ENCODE measurements at regions not wholly inside any gene's neighbourhood (a gene's known extent, or its start where the extent isn't known, plus 50 kb on each side); places are given as distances from the start of the nearest gene placed in this dataset.

DNA sequence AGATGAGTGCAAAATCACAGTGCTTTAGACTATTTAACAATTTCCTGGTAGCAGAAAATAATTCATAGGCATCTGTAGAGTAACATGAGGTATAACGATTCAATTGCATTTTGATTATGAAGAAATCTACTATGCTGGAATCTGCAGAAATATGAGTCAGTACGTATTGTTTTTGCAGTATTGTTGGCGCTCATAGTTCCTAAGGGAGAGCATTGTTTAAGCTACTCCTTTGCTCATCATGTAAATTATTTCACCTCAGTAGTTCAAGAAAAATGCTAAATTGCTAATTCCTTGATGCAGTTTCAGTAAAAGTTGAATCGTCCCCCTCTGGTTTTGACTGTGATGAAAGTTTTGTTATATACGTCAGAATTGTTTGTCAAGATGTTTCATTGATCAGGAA, 458.4 kb downstream of the HINT1 start:
- Histone ChIP-seq H3K27me3 (no peaks in the 10 kb centered on the region), H3K27ac (no peak overlapping the region), H3K9me3 (ENCODE audit: low read depth) (no peaks in the 10 kb centered on the region), H3K36me3 (replicated peaks; ENCODE audit: insufficient read depth, low read depth) (no peaks in the 10 kb centered on the region), H3K4me3 (no peak overlapping the region), H2AFZ (no peak overlapping the region), H3K4me1 (ENCODE audit: insufficient read depth) (peaks cover 15% of the 10 kb centered on the region), H3K79me2 (no peaks in the 10 kb centered on the region), H4K20me1 (ENCODE audit: insufficient read depth, poor library complexity, severe bottlenecking) (no peaks in the 10 kb centered on the region), H3K9me2 (replicated peaks; ENCODE audit: insufficient read depth) (no peaks in the 10 kb centered on the region), H3K4me2 (no peak overlapping the region)
- DNase-seq (ENCODE audit: low spot score): no peak
- WGBS (ENCODE audit: low lambda C conversion rate, missing lambda C conversion rate): 89% methylated on average over 5 of the region's 5 CpGs
- TF ChIP-seq EZH2phosphoT487 (IDR thresholded peaks at IDR 0.05; ENCODE audit: low read depth, severe bottlenecking, unreplicated experiment) (no peak), CTCF (IDR thresholded peaks at IDR 0.05; ENCODE audit: poor library complexity) (no peak), EZH2 (IDR thresholded peaks at IDR 0.05; ENCODE audit: borderline replicate concordance) (no peak)

GRCh38 chr5:130705368-130705767, 459.7 kb downstream of the HINT1 start:
- no peak overlapping the region for H3K27ac ChIP-seq
- H3K79me2 ChIP-seq: no peaks in the 10 kb centered on the region
- TF ChIP-seq CTCF (IDR thresholded peaks at IDR 0.05; ENCODE audit: poor library complexity) (no peak), EZH2 (IDR thresholded peaks at IDR 0.05; ENCODE audit: borderline replicate concordance) (no peak)
- H3K4me1 ChIP-seq (ENCODE audit: insufficient read depth): peaks cover 9% of the 10 kb centered on the region
- no peaks in the 10 kb centered on the region for H3K27me3 ChIP-seq
- no peak overlapping the region for H2AFZ ChIP-seq
- no peak overlapping the region for H3K4me2 ChIP-seq
- no peaks in the 10 kb centered on the region for H3K9me2 ChIP-seq (replicated peaks; ENCODE audit: insufficient read depth)
- no peak for DNase-seq (ENCODE audit: low spot score)
- no peak overlapping the region for H3K4me3 ChIP-seq
- H4K20me1 ChIP-seq (ENCODE audit: insufficient read depth, poor library complexity, severe bottlenecking): no peaks in the 10 kb centered on the region
- no peaks in the 10 kb centered on the region for H3K36me3 ChIP-seq (replicated peaks; ENCODE audit: insufficient read depth, low read depth)
- 91% methylated on average over 2 of the region's 2 CpGs for WGBS (ENCODE audit: low lambda C conversion rate, missing lambda C conversion rate)
- H3K9me3 ChIP-seq (ENCODE audit: low read depth): no peaks in the 10 kb centered on the region

DNA sequence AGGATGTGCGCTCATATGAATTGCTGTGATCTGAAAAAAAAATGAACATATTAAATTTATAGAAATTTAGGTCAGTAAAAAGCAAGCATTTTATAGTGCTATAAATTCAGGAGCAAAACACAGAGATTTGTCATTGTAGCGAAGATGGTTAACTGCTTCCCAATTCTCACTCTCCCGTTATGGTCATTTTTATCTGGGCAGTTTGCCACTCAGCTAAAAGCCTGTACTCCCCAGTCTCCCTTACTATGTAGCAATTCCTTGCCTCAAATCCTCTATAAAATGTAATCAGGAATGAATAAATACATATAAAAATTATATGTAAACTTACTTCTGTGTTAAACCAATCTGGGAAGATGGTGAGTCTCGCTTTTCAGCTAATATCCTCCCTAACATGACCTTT, 471.5 kb downstream of the HINT1 start:
- no peak overlapping the region for H3K4me2 ChIP-seq
- no peak for TF ChIP-seq EZH2phosphoT487 (IDR thresholded peaks at IDR 0.05; ENCODE audit: low read depth, severe bottlenecking, unreplicated experiment)
- no peak for TF ChIP-seq EZH2 (IDR thresholded peaks at IDR 0.05; ENCODE audit: borderline replicate concordance)
- TF ChIP-seq CTCF (IDR thresholded peaks at IDR 0.05; ENCODE audit: poor library complexity): no peak
- no peaks in the 10 kb centered on the region for H3K9me2 ChIP-seq (replicated peaks; ENCODE audit: insufficient read depth)
- H3K27ac ChIP-seq: no peak overlapping the region
- no peak overlapping the region for H2AFZ ChIP-seq
- no peaks in the 10 kb centered on the region for H3K9me3 ChIP-seq (ENCODE audit: low read depth)
- no peaks in the 10 kb centered on the region for H3K27me3 ChIP-seq
- H3K36me3 ChIP-seq (replicated peaks; ENCODE audit: insufficient read depth, low read depth): no peaks in the 10 kb centered on the region
- 65% methylated on average over 4 of the region's 4 CpGs for WGBS (ENCODE audit: low lambda C conversion rate, missing lambda C conversion rate)
- no peaks in the 10 kb centered on the region for H3K4me1 ChIP-seq (ENCODE audit: insufficient read depth)
- H3K79me2 ChIP-seq: no peaks in the 10 kb centered on the region
- DNase-seq (ENCODE audit: low spot score): no peak
- H4K20me1 ChIP-seq (ENCODE audit: insufficient read depth, poor library complexity, severe bottlenecking): no peaks in the 10 kb centered on the region
- H3K4me3 ChIP-seq: no peak overlapping the region

DNA sequence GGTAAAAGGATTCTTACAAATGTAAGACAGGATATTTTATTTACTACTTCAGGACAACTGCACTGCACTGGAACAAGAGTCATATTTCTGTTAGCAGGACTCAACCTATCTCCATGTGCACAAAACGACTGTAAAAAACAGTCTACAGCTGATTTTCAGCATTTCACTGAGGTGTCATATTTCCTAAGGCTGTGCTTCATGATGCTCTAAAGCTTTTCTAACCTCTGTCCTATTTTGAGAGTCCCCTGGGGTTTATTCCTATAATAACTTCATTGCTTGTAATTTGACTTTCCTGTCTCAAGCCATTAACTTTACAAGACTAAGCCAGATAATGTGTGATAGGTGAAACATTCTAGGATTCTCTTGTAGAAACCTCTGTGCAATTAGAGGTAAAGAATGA, 472.3 kb downstream of the HINT1 start:
- WGBS (ENCODE audit: low lambda C conversion rate, missing lambda C conversion rate): 44% methylated on average over 1 of the region's 1 CpG
- no peak for DNase-seq (ENCODE audit: low spot score)

More for the DNA sequence above, 472.3 kb downstream of the HINT1 start:
- H3K27me3 ChIP-seq: no peaks in the 10 kb centered on the region
- no peak overlapping the region for H3K27ac ChIP-seq
- no peak overlapping the region for H3K4me2 ChIP-seq
- no peaks in the 10 kb centered on the region for H3K4me1 ChIP-seq (ENCODE audit: insufficient read depth)
- H2AFZ ChIP-seq: no peak overlapping the region
- no peaks in the 10 kb centered on the region for H3K36me3 ChIP-seq (replicated peaks; ENCODE audit: insufficient read depth, low read depth)
- H3K9me3 ChIP-seq (ENCODE audit: low read depth): no peaks in the 10 kb centered on the region
- no peaks in the 10 kb centered on the region for H3K9me2 ChIP-seq (replicated peaks; ENCODE audit: insufficient read depth)
- H3K4me3 ChIP-seq: no peak overlapping the region
- no peaks in the 10 kb centered on the region for H3K79me2 ChIP-seq
- TF ChIP-seq CTCF (IDR thresholded peaks at IDR 0.05; ENCODE audit: poor library complexity): no peak
- no peak for TF ChIP-seq EZH2phosphoT487 (IDR thresholded peaks at IDR 0.05; ENCODE audit: low read depth, severe bottlenecking, unreplicated experiment)
- no peak for TF ChIP-seq EZH2 (IDR thresholded peaks at IDR 0.05; ENCODE audit: borderline replicate concordance)
- no peaks in the 10 kb centered on the region for H4K20me1 ChIP-seq (ENCODE audit: insufficient read depth, poor library complexity, severe bottlenecking)

Data from hepatocyte (in vitro differentiated cells).